HepG2 (cell line): ENCODE measurements at regions not wholly inside any gene's neighbourhood (a gene's known extent, or its start where the extent isn't known, plus 50 kb on each side); places are given as distances from the start of the nearest gene placed in this dataset.

Experiments used
- ATAC-seq: fragments of 200-7000 bp; cut with Tn5 transposase; 3 replicates; pipeline ENCODE4 v1.9.1; 2020; ENCODE audit warnings: mild to moderate bottlenecking, moderate library complexity
- BruUV-seq: library from RNA; stranded (reverse); fragments of 400-500 nt; replicated peaks from 2 replicates; lab custom pipeline; 2021; lab: Mats Ljungman, UMichigan
- CTCF ChIA-PET: fragments of 300-600 bp; formaldehyde crosslinking; extraction: SDS; loops from one replicate; lab custom pipeline; 2021; ENCODE audit warnings: low total read pairs, inconsistent platforms, low intra/inter-chr PET ratio; lab: Yijun Ruan, JAX
- POLR2A ChIA-PET: fragments of 350-600 bp; sonication (Branson Sonifier 250); formaldehyde crosslinking; loops from one replicate; lab custom pipeline; 2020; ENCODE audit warnings: antibody characterized with exemption, inconsistent platforms; lab: Yijun Ruan, JAX
- DNase-seq: peaks from one replicate; pipeline ENCODE4 v3.0.0-alpha.2; 2015; ENCODE audit warnings: low spot score
- FAIRE-seq: peaks from 3 replicates; lab custom pipeline; 2011; peaks lifted over from hg19 to GRCh38; lab: Jason Lieb, UNC
- H2AFZ ChIP-seq: one replicate; pipeline ENCODE4 v1.6.1; 2011; ENCODE audit warnings: low read length, inconsistent platforms
- H3K27ac ChIP-seq: fragments of 300-600 bp; 3 replicates; pipeline ENCODE4 v1.8.0; 2011; ENCODE audit warnings: mixed run types, mild to moderate bottlenecking, mixed read lengths, low read length, inconsistent platforms; ENCODE audit not compliant: insufficient read depth; ENCODE audit errors: extremely low read length
- H3K27me3 ChIP-seq, 2 experiments: fragments of 200-600 bp in 1 of 2; 2 replicates in 1 of 2; 3 replicates in 1 of 2; pipeline versions ENCODE4 v1.6.0 to v1.8.0; 2011; ENCODE audit warnings: low read length in 2 of 2, mild to moderate bottlenecking in 2 of 2, moderate library complexity in 2 of 2, inconsistent platforms in 1 of 2; ENCODE audit not compliant: insufficient read depth in 2 of 2, control insufficient read depth in 1 of 2
- H3K36me3 ChIP-seq, 2 experiments: fragments of 200-600 bp in 1 of 2; replicated peaks in 1 of 2; 2 replicates in 1 of 2; 3 replicates in 1 of 2; pipeline versions ENCODE4 v1.5.1 to v1.8.0; 2011; ENCODE audit warnings: low read length in 2 of 2, inconsistent platforms in 1 of 2; ENCODE audit not compliant: insufficient read depth in 2 of 2, control insufficient read depth in 1 of 2
- H3K4me1 ChIP-seq: 2 replicates; pipeline ENCODE4 v1.5.1; 2012; ENCODE audit warnings: low read length, inconsistent platforms; ENCODE audit not compliant: insufficient read depth
- H3K4me2 ChIP-seq: 2 replicates; pipeline ENCODE4 v1.6.0; 2011; ENCODE audit warnings: low read depth, low read length, inconsistent platforms
- H3K4me3 ChIP-seq, 3 experiments: fragments of 200-600 bp in 1 of 3; sonication (generic), shearing (Covaris generic) in 1 of 3; replicated peaks in 1 of 3; 2 replicates each; pipeline ENCODE4 v1.5.1; 2011 to 2016; ENCODE audit warnings: low read length in 3 of 3, inconsistent platforms in 2 of 3, low read depth in 2 of 3, mild to moderate bottlenecking in 2 of 3, control low read depth in 1 of 3, mixed read lengths in 1 of 3; ENCODE audit not compliant: insufficient read depth in 1 of 3
- H3K79me2 ChIP-seq: one replicate; pipeline ENCODE4 v1.6.1; 2011; ENCODE audit warnings: low read length, inconsistent platforms; ENCODE audit not compliant: insufficient read depth
- H3K9ac ChIP-seq: 2 replicates; pipeline ENCODE4 v1.6.0; 2011; ENCODE audit warnings: mild to moderate bottlenecking, low read depth, low read length, inconsistent platforms; ENCODE audit not compliant: insufficient read depth
- H3K9me3 ChIP-seq: 2 replicates; pipeline ENCODE4 v1.5.1; 2012; ENCODE audit warnings: mild to moderate bottlenecking, low read length
- H4K20me1 ChIP-seq: 2 replicates; pipeline ENCODE4 v1.6.0; 2011; ENCODE audit warnings: inconsistent platforms, mild to moderate bottlenecking, low read length, moderate library complexity; ENCODE audit not compliant: insufficient read depth
- ATF4 ChIP-seq, 2 experiments: fragments of 450-650 bp in 1 of 2; sonication (generic) in 1 of 2; formaldehyde crosslinking; IDR thresholded peaks; 2 replicates each; pipeline versions ENCODE4 v1.5.0 to v1.8.0; 2020 to 2022; ENCODE audit warnings: mild to moderate bottlenecking in 1 of 2, missing genetic modification reagents in 1 of 2
- BRD4 ChIP-seq: sonication (generic); formaldehyde crosslinking; IDR thresholded peaks from 2 replicates; pipeline ENCODE4 v1.4.0; 2020; ENCODE audit warnings: missing genetic modification reagents
- KLF6 ChIP-seq: IDR thresholded peaks from 2 replicates; pipeline ENCODE4 v1.8.0; 2016; ENCODE audit warnings: missing biosample characterization, missing genetic modification reagents
- NFKBIZ ChIP-seq: IDR thresholded peaks from 2 replicates; pipeline ENCODE4 v1.6.1; 2018; ENCODE audit warnings: missing genetic modification reagents, missing compliant biosample characterization
- NR0B2 ChIP-seq: sonication (generic); formaldehyde crosslinking; IDR thresholded peaks from 2 replicates; pipeline ENCODE4 v1.4.0; 2020; ENCODE audit warnings: mild to moderate bottlenecking, missing genetic modification reagents
- RBAK ChIP-seq: sonication (generic); formaldehyde crosslinking; IDR thresholded peaks from 2 replicates; pipeline ENCODE4 v1.5.1; 2020; ENCODE audit warnings: mild to moderate bottlenecking, missing genetic modification reagents
- ZNF282 ChIP-seq: fragments of 450-650 bp; IDR thresholded peaks from 2 replicates; pipeline ENCODE4 v1.6.1; 2018; ENCODE audit not compliant: partially characterized antibody
- ZNF431 ChIP-seq: sonication (generic); formaldehyde crosslinking; IDR thresholded peaks from 2 replicates; pipeline ENCODE4 v1.9.0; 2022; ENCODE audit warnings: missing genetic modification reagents, low read depth, mild to moderate bottlenecking, borderline replicate concordance
- ZNF446 ChIP-seq: sonication (generic); formaldehyde crosslinking; IDR thresholded peaks from 2 replicates; pipeline ENCODE4 v1.5.0; 2020; ENCODE audit warnings: mild to moderate bottlenecking, missing genetic modification reagents
- ZNF780A ChIP-seq: sonication (generic); formaldehyde crosslinking; IDR thresholded peaks from 2 replicates; pipeline ENCODE4 v1.8.0; 2022; ENCODE audit warnings: mild to moderate bottlenecking, missing genetic modification reagents, moderate library complexity
- WGBS: methylation state at CpG from one replicate; pipeline ENCODE4 v1.1.6; 2017; ENCODE audit warnings: low lambda C conversion rate; 5-methylcytosine and 5-hydroxymethylcytosine counted together
- in situ Hi-C: cut with HindIII; loops from 2 replicates; pipeline ENCODE4 v1.10.0; 2017; ENCODE audit warnings: low pct_unique_long_range_greater_than_20kb; ENCODE audit not compliant: extremely low pct_ligation_motif_present
- intact Hi-C: fragments of 100-400 bp; cut with micrococcal nuclease; formaldehyde crosslinking; loops from one replicate; pipeline ENCODE4 v1.10.0; 2022; ENCODE audit not compliant: unreplicated experiment

GRCh38 chr5:57537811-57538210, 55.2 kb upstream of the ACTBL2 start (continued):
- TF ChIP-seq NR0B2 (CRISPR knock-in tag) (no peak), ATF4 (CRISPR knock-in tag; IDR thresholded peaks at IDR 0.05) (no peak), ZNF780A (CRISPR knock-in tag) (no peak), RBAK (CRISPR knock-in tag) (no peak), ZNF446 (no peak), ZNF431 (CRISPR knock-in tag) (no peak), BRD4 (CRISPR knock-in tag) (no peak), ZNF282 (no peak), KLF6 (CRISPR knock-in tag) (no peak)

- ChIA-PET CTCF (no interaction called here), POLR2A (no interaction called here)
- Histone ChIP-seq H3K27me3 (no peaks in the 10 kb centered on the region), H3K4me1 (no peaks in the 10 kb centered on the region), H3K4me2 (no peak overlapping the region), H3K9me3 (no peaks in the 10 kb centered on the region), H4K20me1 (no peaks in the 10 kb centered on the region), H2AFZ (no peak overlapping the region), H3K79me2 (no peaks in the 10 kb centered on the region), H3K36me3 (no peaks in the 10 kb centered on the region), H3K4me3 (no peak overlapping the region), H3K9ac (no peak overlapping the region)
- BruUV-seq, result no TSS peak
- intact Hi-C loops (no loop called here), in situ Hi-C loops (no loop called here)
- ATAC-seq (no peak), FAIRE-seq (no peak)
- no peak for TF ChIP-seq NFKBIZ (CRISPR knock-in tag)
- TF ChIP-seq, all 625 proteins: peak for 0
- DNase-seq, result no peak
- no peak overlapping the region for H3K27ac ChIP-seq
- 33% methylated on average over 3 of the region's 4 CpGs for WGBS
Observed at GRCh38 chr5:57532513-57533497, 50.2 kb upstream of the ACTBL2 start.
